Neuronal stem cell (in vitro differentiated cells): ENCODE measurements at regions not wholly inside any gene's neighbourhood (a gene's known extent, or its start where the extent isn't known, plus 50 kb on each side); places are given as distances from the start of the nearest gene placed in this dataset.
"Not testable (repeated sequence)": the region's sequence is repeated elsewhere in the genome, so short reads cannot be mapped to it uniquely, and the experiment has no call there.

Experiments
- DNase-seq: peaks from one replicate; pipeline ENCODE4 v3.0.0-alpha.2; 2013; ENCODE audit warnings: low spot score
- H2AFZ ChIP-seq: one replicate; pipeline ENCODE4 v1.6.1; 2013; ENCODE audit warnings: mild to moderate bottlenecking, low read length, inconsistent platforms
- H2AK5ac ChIP-seq: 2 replicates; pipeline ENCODE4 v1.6.1; 2013; ENCODE audit warnings: low read depth, mild to moderate bottlenecking, inconsistent platforms, low read length, moderate library complexity, mixed read lengths
- H2BK120ac ChIP-seq: 2 replicates; pipeline ENCODE4 v1.6.1; 2013; ENCODE audit warnings: low read depth, mild to moderate bottlenecking, inconsistent platforms, low read length, moderate library complexity, mixed read lengths
- H2BK12ac ChIP-seq: one replicate; pipeline ENCODE4 v1.6.1; 2013; ENCODE audit warnings: low read length, inconsistent platforms
- H2BK15ac ChIP-seq: 2 replicates; pipeline ENCODE4 v1.6.1; 2013; ENCODE audit warnings: mild to moderate bottlenecking, low read length, inconsistent platforms, mixed read lengths
- H2BK5ac ChIP-seq: one replicate; pipeline ENCODE4 v1.6.1; 2013; ENCODE audit warnings: inconsistent platforms, mild to moderate bottlenecking, low read length, moderate library complexity
- H3K14ac ChIP-seq: one replicate; pipeline ENCODE4 v1.6.1; 2013; ENCODE audit warnings: low read length, inconsistent platforms
- H3K18ac ChIP-seq: 2 replicates; pipeline ENCODE4 v1.6.1; 2013; ENCODE audit warnings: low read length, inconsistent platforms
- H3K23ac ChIP-seq: 2 replicates; pipeline ENCODE4 v1.6.1; 2013; ENCODE audit warnings: low read depth, mild to moderate bottlenecking, mixed read lengths, low read length, inconsistent platforms; ENCODE audit not compliant: poor library complexity
- H3K27ac ChIP-seq: replicated peaks from 3 replicates; pipeline ENCODE4 v1.5.1; 2013; ENCODE audit warnings: low read length, inconsistent platforms
- H3K27me3 ChIP-seq, 3 experiments: 2 replicates each; pipeline ENCODE4 v1.6.1; 2013; ENCODE audit warnings: low read length in 3 of 3, mild to moderate bottlenecking in 2 of 3, inconsistent platforms in 1 of 3, low read depth in 1 of 3, mixed read lengths in 1 of 3, moderate library complexity in 1 of 3; ENCODE audit not compliant: control insufficient read depth in 3 of 3, insufficient read depth in 3 of 3
- H3K36me3 ChIP-seq, 2 donors: replicated peaks in 1 of 2; 2 replicates each; pipeline ENCODE4 v1.6.1; 2013; ENCODE audit warnings: low read length in 2 of 2; ENCODE audit not compliant: control insufficient read depth in 2 of 2, insufficient read depth in 2 of 2
- H3K4ac ChIP-seq: 2 replicates; pipeline ENCODE4 v1.6.1; 2013; ENCODE audit warnings: inconsistent platforms, mild to moderate bottlenecking, low read length, moderate library complexity
- H3K4me1 ChIP-seq, 2 donors: 1 replicate in 1 of 2; 2 replicates in 1 of 2; pipeline ENCODE4 v1.6.1; 2013; ENCODE audit warnings: low read length in 2 of 2, low read depth in 1 of 2; ENCODE audit not compliant: control insufficient read depth in 2 of 2, insufficient read depth in 1 of 2
- H3K4me2 ChIP-seq: one replicate; pipeline ENCODE4 v1.6.1; 2013; ENCODE audit warnings: mild to moderate bottlenecking, low read length, inconsistent platforms; ENCODE audit not compliant: insufficient read depth, poor library complexity, severe bottlenecking
- H3K4me3 ChIP-seq, 2 donors: 2 replicates each; pipeline ENCODE4 v1.5.1; 2013; ENCODE audit warnings: low read length in 2 of 2, mild to moderate bottlenecking in 2 of 2, inconsistent platforms in 1 of 2, moderate library complexity in 1 of 2
- H3K79me1 ChIP-seq: one replicate; pipeline ENCODE4 v1.6.1; 2013; ENCODE audit warnings: low read depth, mild to moderate bottlenecking, inconsistent platforms, low read length, moderate library complexity
- H3K9ac ChIP-seq: one replicate; pipeline ENCODE4 v1.6.1; 2013; ENCODE audit warnings: mild to moderate bottlenecking, low read depth, low read length, inconsistent platforms; ENCODE audit not compliant: poor library complexity
- H3K9me3 ChIP-seq, 2 donors: replicated peaks in 1 of 2; 2 replicates each; pipeline versions ENCODE3 to v1.6.1; 2013; ENCODE audit warnings: low read length in 2 of 2, mild to moderate bottlenecking in 2 of 2, inconsistent platforms in 1 of 2, low read depth in 1 of 2, mixed read lengths in 1 of 2, moderate library complexity in 1 of 2; ENCODE audit not compliant: control insufficient read depth in 2 of 2, insufficient read depth in 1 of 2
- H4K8ac ChIP-seq: one replicate; pipeline ENCODE4 v1.6.1; 2013; ENCODE audit warnings: low read depth, mild to moderate bottlenecking, inconsistent platforms, low read length, moderate library complexity
- H4K91ac ChIP-seq: one replicate; pipeline ENCODE4 v1.6.1; 2013; ENCODE audit warnings: low read length, low read depth, mild to moderate bottlenecking, inconsistent platforms; ENCODE audit not compliant: poor library complexity
- WGBS, 2 donors: extraction: QIAGEN DNeasy Blood & Tissue Kit; methylation state at CpG; one replicate each; pipeline ENCODE4 v1.1.7; 2013; ENCODE audit warnings: missing lambda C conversion rate in 2 of 2, mixed read lengths in 1 of 2; ENCODE audit not compliant: insufficient read length in 2 of 2, insufficient replicate concordance in 1 of 2; ENCODE audit errors: extremely low coverage in 2 of 2; 5-methylcytosine and 5-hydroxymethylcytosine counted together

- not testable (repeated sequence) for H3K36me3 ChIP-seq, H3K14ac ChIP-seq, H2AK5ac ChIP-seq, H3K4ac ChIP-seq, H3K27ac ChIP-seq, H3K4me3 ChIP-seq, H2BK12ac ChIP-seq, H3K18ac ChIP-seq, H3K4me1 ChIP-seq, H2BK5ac ChIP-seq, H3K23ac ChIP-seq, H2BK15ac ChIP-seq, DNase-seq, H3K9ac ChIP-seq, H3K9me3 ChIP-seq, H2AFZ ChIP-seq, H3K79me1 ChIP-seq, H2BK120ac ChIP-seq, H3K4me2 ChIP-seq, H4K8ac ChIP-seq, H3K27me3 ChIP-seq, H4K91ac ChIP-seq
- WGBS, 2 donors = no CpG with 5 or more reads among the region's 1 CpG
Observed at GRCh38 chr7:76852362-76852761, 179.8 kb downstream of the SPDYE17 start.

DNA sequence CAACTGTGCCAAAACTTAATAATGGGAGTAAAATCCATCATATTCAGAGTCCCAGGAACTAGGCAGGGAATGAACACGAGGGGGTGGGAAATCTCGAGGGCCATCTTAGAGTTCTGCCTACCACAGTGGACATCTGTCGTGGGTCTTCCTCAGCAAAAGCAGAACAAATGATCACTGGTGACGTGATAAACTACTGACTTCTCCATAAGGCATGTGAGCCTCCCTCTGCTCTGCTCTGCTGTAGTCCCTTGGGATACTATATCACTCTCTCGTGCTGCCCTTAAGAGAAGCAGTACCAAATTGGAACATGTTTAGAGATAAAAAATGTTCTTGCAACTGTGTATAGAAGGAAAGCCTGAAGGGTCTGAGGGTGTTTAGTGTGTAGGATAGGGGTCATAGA lies 180.5 kb downstream of the SPDYE17 start:
- H2AFZ ChIP-seq, DNase-seq, H2BK120ac ChIP-seq, H3K23ac ChIP-seq, H3K9ac ChIP-seq, H3K18ac ChIP-seq, H3K9me3 ChIP-seq, H3K4ac ChIP-seq, H3K36me3 ChIP-seq, H2BK5ac ChIP-seq, H3K4me1 ChIP-seq, H3K4me3 ChIP-seq, H2BK15ac ChIP-seq, H2AK5ac ChIP-seq, H3K27me3 ChIP-seq, H3K14ac ChIP-seq, H3K27ac ChIP-seq, H3K4me2 ChIP-seq, H2BK12ac ChIP-seq, H4K91ac ChIP-seq, H3K79me1 ChIP-seq, H4K8ac ChIP-seq: not testable (repeated sequence)
- no CpG with 5 or more reads among the region's 5 CpGs for WGBS, 2 donors

GRCh38 chr7:76849887-76850563 lies 182.1 kb downstream of the SPDYE17 start:
- not testable (repeated sequence) for H3K4ac ChIP-seq, H3K79me1 ChIP-seq, H2AK5ac ChIP-seq, H3K27me3 ChIP-seq, H3K9ac ChIP-seq, H3K18ac ChIP-seq, H3K4me2 ChIP-seq, H3K4me3 ChIP-seq, H4K91ac ChIP-seq, H2BK15ac ChIP-seq, H3K4me1 ChIP-seq, H2BK12ac ChIP-seq, H3K27ac ChIP-seq, H4K8ac ChIP-seq, H3K9me3 ChIP-seq, H2AFZ ChIP-seq, H3K14ac ChIP-seq, DNase-seq, H2BK120ac ChIP-seq, H2BK5ac ChIP-seq, H3K36me3 ChIP-seq, H3K23ac ChIP-seq
- no CpG with 5 or more reads among the region's 2 CpGs for WGBS, 2 donors

DNA sequence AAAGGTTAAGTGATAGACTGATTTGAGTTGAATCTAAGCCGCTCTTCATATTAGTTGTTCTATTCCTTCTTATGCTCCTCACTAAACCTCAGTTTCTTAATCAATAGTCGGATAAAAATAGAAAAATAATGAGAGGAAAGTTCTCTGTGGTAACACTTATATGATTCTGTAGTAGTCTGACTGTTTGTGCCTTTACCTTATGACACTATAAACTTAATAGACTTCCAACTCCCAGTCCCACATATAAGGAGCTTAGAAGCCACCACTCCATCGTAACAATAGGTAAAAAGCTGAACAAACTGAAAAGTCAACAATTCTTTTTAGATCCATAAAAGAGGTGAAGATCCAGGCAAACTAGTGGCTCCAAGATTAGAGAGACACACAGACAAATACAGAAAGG lies 192.3 kb downstream of the SPDYE17 start:
- no CpG with 5 or more reads among the region's 3 CpGs for WGBS, 2 donors
- H4K8ac ChIP-seq, H3K4ac ChIP-seq, H2AK5ac ChIP-seq, H2BK120ac ChIP-seq, H3K27ac ChIP-seq, H3K9ac ChIP-seq, H3K4me2 ChIP-seq, H2BK15ac ChIP-seq, H3K18ac ChIP-seq, H3K14ac ChIP-seq, H3K4me3 ChIP-seq, H4K91ac ChIP-seq, H2AFZ ChIP-seq, H2BK12ac ChIP-seq, H3K4me1 ChIP-seq, H3K23ac ChIP-seq, H2BK5ac ChIP-seq, H3K36me3 ChIP-seq, H3K9me3 ChIP-seq, DNase-seq, H3K79me1 ChIP-seq, H3K27me3 ChIP-seq: not testable (repeated sequence)
